PFSK-1 (cell line): ENCODE measurements at regions not wholly inside any gene's neighbourhood (a gene's known extent, or its start where the extent isn't known, plus 50 kb on each side); places are given as distances from the start of the nearest gene placed in this dataset.

Source experiments
- FOXP2 ChIP-seq: optimal IDR thresholded peaks from 2 replicates; pipeline ENCODE3; 2011; ENCODE audit warnings: borderline replicate concordance, control low read depth, inconsistent platforms; ENCODE audit not compliant: insufficient read depth; ENCODE audit errors: extremely low read length, extremely low read depth
- POLR2AphosphoS5 ChIP-seq: IDR thresholded peaks from 2 replicates; pipeline ENCODE4 v1.6.1; 2012; ENCODE audit warnings: low read depth, mild to moderate bottlenecking, control low read depth, low read length, moderate library complexity
- REST ChIP-seq, 2 experiments: IDR thresholded peaks; 2 replicates each; pipeline versions ENCODE4 v1.6.1 to v1.8.0; 2011 to 2012; ENCODE audit warnings: low read depth in 2 of 2, low read length in 2 of 2, control low read depth in 1 of 2, inconsistent platforms in 1 of 2, mild to moderate bottlenecking in 1 of 2, moderate library complexity in 1 of 2; ENCODE audit not compliant: insufficient read depth in 1 of 2
- SIN3A ChIP-seq: IDR thresholded peaks from 2 replicates; pipeline ENCODE4 v1.6.1; 2012; ENCODE audit warnings: mild to moderate bottlenecking, low read length, moderate library complexity, borderline replicate concordance; ENCODE audit not compliant: insufficient read depth
- TAF1 ChIP-seq: IDR thresholded peaks from 2 replicates; pipeline ENCODE4 v1.6.1; 2012; ENCODE audit warnings: low read length, control low read depth, borderline replicate concordance; ENCODE audit not compliant: insufficient read depth

GRCh38 chr3:72560846-72561675 is 287.2 kb downstream of the SHQ1 start:
- TF ChIP-seq POLR2AphosphoS5 (no peak), SIN3A (no peak), REST (IDR thresholded peaks at IDR 0.05; ENCODE audit: insufficient read depth in 1 of 2, low read depth in 2 of 2, low read length in 2 of 2) (no peak), TAF1 (no peak), FOXP2 (no peak)
